GM12892 (cell line): ENCODE measurements at regions not wholly inside any gene's neighbourhood (a gene's known extent, or its start where the extent isn't known, plus 50 kb on each side); places are given as distances from the start of the nearest gene placed in this dataset.
"Not testable (repeated sequence)": the region's sequence is repeated elsewhere in the genome, so short reads cannot be mapped to it uniquely, and the experiment has no call there.

Experiments used
- DNase-seq: peaks from one replicate; pipeline ENCODE4 v3.0.0; 2011; ENCODE audit not compliant: insufficient read length
- FAIRE-seq: peaks from 2 replicates; lab custom pipeline; 2011; peaks lifted over from hg19 to GRCh38; lab: Jason Lieb, UNC

GRCh38 chr1:146883190-146883589 lies 54.9 kb upstream of the NBPF12 start:
- not testable (repeated sequence) for DNase-seq, FAIRE-seq

GRCh38 chr1:146881096-146881495 lies 57.0 kb upstream of the NBPF12 start:
- FAIRE-seq, DNase-seq: not testable (repeated sequence)

GRCh38 chr1:146863799-146864319 lies 74.3 kb upstream of the NBPF12 start:
- FAIRE-seq, DNase-seq: not testable (repeated sequence)

- FAIRE-seq, DNase-seq: not testable (repeated sequence)
These were observed 85.0 kb upstream of the NBPF12 start for GRCh38 chr1:146853147-146853546.

GRCh38 chr1:146850352-146850889 lies 87.7 kb upstream of the NBPF12 start:
- not testable (repeated sequence) for DNase-seq, FAIRE-seq

GRCh38 chr1:146838725-146839124 lies 99.4 kb upstream of the NBPF12 start:
- not testable (repeated sequence) for DNase-seq, FAIRE-seq

GRCh38 chr1:146826957-146827356 lies 111.2 kb upstream of the NBPF12 start:
- not testable (repeated sequence) for DNase-seq, FAIRE-seq

- DNase-seq: not testable (repeated sequence)
These were observed 143.9 kb upstream of the NBPF12 start for GRCh38 chr1:146794236-146794635.

GRCh38 chr1:146792725-146793124 lies 145.4 kb upstream of the NBPF12 start:
- not testable (repeated sequence) for DNase-seq, FAIRE-seq

More at GRCh38 chr1:146794236-146794635, 143.9 kb upstream of the NBPF12 start:
- not testable (repeated sequence) for FAIRE-seq

- not testable (repeated sequence) for FAIRE-seq
These were observed 153.7 kb upstream of the NBPF12 start for GRCh38 chr1:146784212-146784940.

GRCh38 chr1:146781235-146781634 lies 156.9 kb upstream of the NBPF12 start:
- not testable (repeated sequence) for FAIRE-seq, DNase-seq

More at GRCh38 chr1:146784212-146784940, 153.7 kb upstream of the NBPF12 start:
- DNase-seq: not testable (repeated sequence)

- not testable (repeated sequence) for DNase-seq, FAIRE-seq
These were observed 160.1 kb upstream of the NBPF12 start for GRCh38 chr1:146777826-146778602.

- DNase-seq, FAIRE-seq: not testable (repeated sequence)
These were observed 163.1 kb upstream of the NBPF12 start for GRCh38 chr1:146774988-146775387.

- not testable (repeated sequence) for FAIRE-seq
These were observed 163.9 kb upstream of the NBPF12 start for GRCh38 chr1:146774271-146774670.

GRCh38 chr1:146771409-146771808 lies 166.7 kb upstream of the NBPF12 start:
- DNase-seq, FAIRE-seq: not testable (repeated sequence)

More at GRCh38 chr1:146774271-146774670, 163.9 kb upstream of the NBPF12 start:
- not testable (repeated sequence) for DNase-seq

- FAIRE-seq: not testable (repeated sequence)
These were observed 167.1 kb upstream of the NBPF12 start for GRCh38 chr1:146770998-146771397.

GRCh38 chr1:146763234-146763633 lies 174.9 kb upstream of the NBPF12 start:
- FAIRE-seq, DNase-seq: not testable (repeated sequence)

More at GRCh38 chr1:146770998-146771397, 167.1 kb upstream of the NBPF12 start:
- not testable (repeated sequence) for DNase-seq

- not testable (repeated sequence) for DNase-seq, FAIRE-seq
These were observed 181.3 kb upstream of the NBPF12 start for GRCh38 chr1:146756858-146757257.

- not testable (repeated sequence) for DNase-seq, FAIRE-seq
These were observed 189.4 kb upstream of the NBPF12 start for GRCh38 chr1:146748686-146749085.
